D721Med (cell line): ENCODE measurements at regions not wholly inside any gene's neighbourhood (a gene's known extent, or its start where the extent isn't known, plus 50 kb on each side); places are given as distances from the start of the nearest gene placed in this dataset.

Source experiments
- DNase-seq: peaks from one replicate; pipeline ENCODE4 v3.0.0; 2011; ENCODE audit warnings: low spot score; ENCODE audit not compliant: insufficient read length
- FAIRE-seq: peaks from 2 replicates; lab custom pipeline; 2011; peaks lifted over from hg19 to GRCh38; lab: Jason Lieb, UNC
- TF ChIP-seq, protein P1 (sequence below): IDR thresholded peaks from 2 replicates; pipeline ENCODE4 v1.5.1; 2012; ENCODE audit warnings: mild to moderate bottlenecking, control low read depth; ENCODE audit not compliant: insufficient read depth; ENCODE audit errors: missing control alignments

DNA sequence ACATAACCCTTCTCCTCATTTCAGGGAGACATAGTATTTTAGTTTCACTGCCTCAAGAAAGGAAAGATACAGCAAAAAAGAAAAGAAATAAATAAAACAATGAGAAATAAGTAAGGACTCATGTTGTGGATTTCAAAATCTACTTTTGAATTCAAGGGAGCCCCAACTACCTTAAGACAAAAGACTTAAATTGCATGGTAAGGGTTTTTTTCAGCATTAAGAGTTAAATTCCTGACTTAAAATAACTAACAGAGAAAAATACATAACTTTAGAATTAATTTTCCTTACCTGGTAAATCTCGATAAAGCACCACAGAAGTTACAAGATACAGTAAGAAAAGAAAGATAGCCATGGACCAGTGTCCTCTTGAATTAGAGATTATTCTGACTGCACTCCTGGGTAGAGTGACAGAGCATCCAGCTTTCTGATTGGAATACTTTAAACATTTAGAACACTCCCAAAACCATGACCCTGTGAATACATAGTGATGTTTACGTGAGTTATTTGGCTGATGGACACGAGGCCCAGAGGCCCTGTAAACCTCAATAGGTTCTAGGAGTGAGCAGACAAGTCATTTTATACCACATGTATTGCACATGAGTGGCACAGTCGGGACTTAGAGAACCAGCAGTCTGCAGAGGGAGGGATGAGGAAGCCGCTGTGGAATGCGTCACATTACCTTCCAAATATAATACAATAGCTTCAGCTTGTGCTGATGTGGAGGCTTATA lies 292.5 kb upstream of the SEMA3C start:
- TF ChIP-seq, protein P1, sequence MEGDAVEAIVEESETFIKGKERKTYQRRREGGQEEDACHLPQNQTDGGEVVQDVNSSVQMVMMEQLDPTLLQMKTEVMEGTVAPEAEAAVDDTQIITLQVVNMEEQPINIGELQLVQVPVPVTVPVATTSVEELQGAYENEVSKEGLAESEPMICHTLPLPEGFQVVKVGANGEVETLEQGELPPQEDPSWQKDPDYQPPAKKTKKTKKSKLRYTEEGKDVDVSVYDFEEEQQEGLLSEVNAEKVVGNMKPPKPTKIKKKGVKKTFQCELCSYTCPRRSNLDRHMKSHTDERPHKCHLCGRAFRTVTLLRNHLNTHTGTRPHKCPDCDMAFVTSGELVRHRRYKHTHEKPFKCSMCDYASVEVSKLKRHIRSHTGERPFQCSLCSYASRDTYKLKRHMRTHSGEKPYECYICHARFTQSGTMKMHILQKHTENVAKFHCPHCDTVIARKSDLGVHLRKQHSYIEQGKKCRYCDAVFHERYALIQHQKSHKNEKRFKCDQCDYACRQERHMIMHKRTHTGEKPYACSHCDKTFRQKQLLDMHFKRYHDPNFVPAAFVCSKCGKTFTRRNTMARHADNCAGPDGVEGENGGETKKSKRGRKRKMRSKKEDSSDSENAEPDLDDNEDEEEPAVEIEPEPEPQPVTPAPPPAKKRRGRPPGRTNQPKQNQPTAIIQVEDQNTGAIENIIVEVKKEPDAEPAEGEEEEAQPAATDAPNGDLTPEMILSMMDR: no peak
- DNase-seq: no peak
- no peak for FAIRE-seq

- FAIRE-seq: no peak
- TF ChIP-seq, protein P1: no peak
- no peak for DNase-seq
Measured at GRCh38 chr7:81210137-81211064, 291.6 kb upstream of the SEMA3C start.

- TF ChIP-seq, protein P1: no peak
- DNase-seq (no peak), FAIRE-seq (no peak)
Measured at GRCh38 chr7:81209059-81209458, 290.2 kb upstream of the SEMA3C start.

- FAIRE-seq (no peak), DNase-seq (no peak)
- TF ChIP-seq, protein P1: no peak
Measured at GRCh38 chr7:81207801-81208200, 288.9 kb upstream of the SEMA3C start.

GRCh38 chr7:81206667-81207360 lies 288.0 kb upstream of the SEMA3C start:
- DNase-seq (no peak), FAIRE-seq (no peak)
- TF ChIP-seq, protein P1: no peak

- no peak for DNase-seq
- no peak for FAIRE-seq
- TF ChIP-seq, protein P1: no peak
Measured at GRCh38 chr7:81206217-81206616, 287.4 kb upstream of the SEMA3C start.
